ENCODE measurements at regions not wholly inside any gene's neighbourhood (a gene's known extent, or its start where the extent isn't known, plus 50 kb on each side); places are given as distances from the start of the nearest gene placed in this dataset.

- TF ChIP-seq CTCF (conservative IDR thresholded peaks at IDR 0.05; ENCODE audit: low read depth, low read length) (no peak), EZH2 (IDR thresholded peaks at IDR 0.05; ENCODE audit: borderline replicate concordance, low read depth, low read length, poor library complexity, severe bottlenecking) (no peak)
- H3K9me3 ChIP-seq (ENCODE audit: low read depth, low read length, poor library complexity, severe bottlenecking) = no peaks in the 10 kb centered on the region
- BruUV-seq (replicated peaks) = no TSS peak
- H3K27me3 ChIP-seq (replicated peaks; ENCODE audit: insufficient read depth, low read depth, low read length, poor library complexity) = no peaks in the 10 kb centered on the region
- H3K27ac ChIP-seq (ENCODE audit: low read depth, low read length, poor library complexity, severe bottlenecking) = no peak overlapping the region
- intact Hi-C loops (cut with micrococcal nuclease; ENCODE audit: unreplicated experiment) = no loop called here
- POLR2A ChIA-PET (ENCODE audit: low non-redundant PET) = no interaction called here
- H3K4me3 ChIP-seq (ENCODE audit: low read depth, low read length, poor library complexity, severe bottlenecking) = no peak overlapping the region
- CTCF ChIA-PET = no interaction called here
- H3K4me1 ChIP-seq (ENCODE audit: insufficient read depth, low read length, poor library complexity, severe bottlenecking) = no peaks in the 10 kb centered on the region
- no peak for DNase-seq (ENCODE audit: low spot score)
- H3K36me3 ChIP-seq (ENCODE audit: insufficient read depth, low read length, poor library complexity, severe bottlenecking) = no peaks in the 10 kb centered on the region
These were observed 827.3 kb upstream of the NRXN1 start for GRCh38 chr2:51859260-51859659.

DNA sequence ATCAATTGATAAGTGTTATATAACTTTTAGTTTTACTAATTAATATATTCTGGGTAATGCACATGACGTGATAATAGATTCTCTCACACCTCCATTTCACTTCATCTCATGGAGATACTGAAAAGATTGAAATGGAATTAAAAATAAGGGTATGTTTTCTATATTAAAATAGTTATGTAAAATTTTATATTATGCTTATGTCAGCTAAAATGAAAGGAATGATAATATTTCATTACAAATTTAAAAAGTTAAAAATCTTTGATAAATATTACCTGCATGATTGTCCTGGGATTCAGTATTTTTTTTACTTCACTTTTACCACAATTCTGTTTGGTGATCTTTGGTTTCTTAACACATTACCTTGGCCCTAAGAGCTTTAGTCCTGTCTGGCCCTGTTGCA is 823.8 kb upstream of the NRXN1 start:
- BruUV-seq (replicated peaks) = no TSS peak
- no peak for DNase-seq (ENCODE audit: low spot score)
- intact Hi-C loops (cut with micrococcal nuclease; ENCODE audit: unreplicated experiment) = no loop called here
- no peak for TF ChIP-seq EZH2 (IDR thresholded peaks at IDR 0.05; ENCODE audit: borderline replicate concordance, low read depth, low read length, poor library complexity, severe bottlenecking)
- TF ChIP-seq CTCF (conservative IDR thresholded peaks at IDR 0.05; ENCODE audit: low read depth, low read length) = no peak
- Histone ChIP-seq H3K36me3 (ENCODE audit: insufficient read depth, low read length, poor library complexity, severe bottlenecking) (no peaks in the 10 kb centered on the region), H3K27ac (ENCODE audit: low read depth, low read length, poor library complexity, severe bottlenecking) (no peak overlapping the region), H3K9me3 (ENCODE audit: low read depth, low read length, poor library complexity, severe bottlenecking) (no peaks in the 10 kb centered on the region), H3K4me3 (ENCODE audit: low read depth, low read length, poor library complexity, severe bottlenecking) (no peak overlapping the region), H3K4me1 (ENCODE audit: insufficient read depth, low read length, poor library complexity, severe bottlenecking) (no peaks in the 10 kb centered on the region), H3K27me3 (replicated peaks; ENCODE audit: insufficient read depth, low read depth, low read length, poor library complexity) (no peaks in the 10 kb centered on the region)
- CTCF ChIA-PET = no interaction called here
- POLR2A ChIA-PET (ENCODE audit: low non-redundant PET) = no interaction called here

GRCh38 chr2:51846796-51847195 is 814.9 kb upstream of the NRXN1 start:
- no peak for TF ChIP-seq EZH2 (IDR thresholded peaks at IDR 0.05; ENCODE audit: borderline replicate concordance, low read depth, low read length, poor library complexity, severe bottlenecking)
- TF ChIP-seq CTCF (conservative IDR thresholded peaks at IDR 0.05; ENCODE audit: low read depth, low read length) = no peak
- H3K27ac ChIP-seq (ENCODE audit: low read depth, low read length, poor library complexity, severe bottlenecking) = no peak overlapping the region
- no peak for DNase-seq (ENCODE audit: low spot score)
- BruUV-seq (replicated peaks) = no TSS peak
- no peak overlapping the region for H3K4me3 ChIP-seq (ENCODE audit: low read depth, low read length, poor library complexity, severe bottlenecking)
- no peaks in the 10 kb centered on the region for H3K36me3 ChIP-seq (ENCODE audit: insufficient read depth, low read length, poor library complexity, severe bottlenecking)
- intact Hi-C loops (cut with micrococcal nuclease; ENCODE audit: unreplicated experiment) = no loop called here
- ChIA-PET CTCF (no interaction called here), POLR2A (ENCODE audit: low non-redundant PET) (no interaction called here)
- H3K27me3 ChIP-seq (replicated peaks; ENCODE audit: insufficient read depth, low read depth, low read length, poor library complexity) = no peaks in the 10 kb centered on the region
- H3K4me1 ChIP-seq (ENCODE audit: insufficient read depth, low read length, poor library complexity, severe bottlenecking) = no peaks in the 10 kb centered on the region
- no peaks in the 10 kb centered on the region for H3K9me3 ChIP-seq (ENCODE audit: low read depth, low read length, poor library complexity, severe bottlenecking)
